ENCODE measurements at regions not wholly inside any gene's neighbourhood (a gene's known extent, or its start where the extent isn't known, plus 50 kb on each side); places are given as distances from the start of the nearest gene placed in this dataset.

GRCh38 chr3:5583920-5584319 lies 396.4 kb downstream of the EDEM1 start:
- Histone ChIP-seq H3K9me3 (ENCODE audit: low read length) (no peaks in the 10 kb centered on the region), H3K9me2 (ENCODE audit: insufficient read depth, low read length) (no peaks in the 10 kb centered on the region), H2AFZ (ENCODE audit: low read depth, low read length) (no peak overlapping the region), H3K9ac (ENCODE audit: low read length) (no peak overlapping the region), H3F3A (ENCODE audit: insufficient read depth, low read length, poor library complexity, severe bottlenecking) (no peaks in the 10 kb centered on the region), H3K79me2 (replicated peaks; ENCODE audit: insufficient read depth, low read length) (no peaks in the 10 kb centered on the region), H3K27me3 (ENCODE audit: insufficient read depth, low read depth, low read length) (no peaks in the 10 kb centered on the region), H3K4me2 (ENCODE audit: low read length) (no peak overlapping the region), H3K27ac (ENCODE audit: low read length) (no peak overlapping the region), H3K4me3 (ENCODE audit: low read length) (no peak overlapping the region), H4K20me1 (ENCODE audit: insufficient read depth) (no peaks in the 10 kb centered on the region), H3K36me3 (ENCODE audit: insufficient read depth, low read length) (no peaks in the 10 kb centered on the region)
- TF ChIP-seq EZH2 (IDR thresholded peaks at IDR 0.05; ENCODE audit: borderline replicate concordance, insufficient read depth, low read length, poor library complexity, severe bottlenecking) (no peak), RAD21 (conservative IDR thresholded peaks at IDR 0.05) (no peak), TAF1 (IDR thresholded peaks at IDR 0.05; ENCODE audit: low read depth) (no peak), REST (IDR thresholded peaks at IDR 0.05; ENCODE audit: borderline replicate concordance) (no peak), MXI1 (conservative IDR thresholded peaks at IDR 0.05; ENCODE audit: poor library complexity, severe bottlenecking) (no peak), POLR2AphosphoS5 (IDR thresholded peaks at IDR 0.05) (no peak), SMC3 (conservative IDR thresholded peaks at IDR 0.05; ENCODE audit: poor library complexity) (no peak), EP300 (conservative IDR thresholded peaks at IDR 0.05; ENCODE audit: poor library complexity, severe bottlenecking) (no peak)
- TF ChIP-seq, protein P1, sequence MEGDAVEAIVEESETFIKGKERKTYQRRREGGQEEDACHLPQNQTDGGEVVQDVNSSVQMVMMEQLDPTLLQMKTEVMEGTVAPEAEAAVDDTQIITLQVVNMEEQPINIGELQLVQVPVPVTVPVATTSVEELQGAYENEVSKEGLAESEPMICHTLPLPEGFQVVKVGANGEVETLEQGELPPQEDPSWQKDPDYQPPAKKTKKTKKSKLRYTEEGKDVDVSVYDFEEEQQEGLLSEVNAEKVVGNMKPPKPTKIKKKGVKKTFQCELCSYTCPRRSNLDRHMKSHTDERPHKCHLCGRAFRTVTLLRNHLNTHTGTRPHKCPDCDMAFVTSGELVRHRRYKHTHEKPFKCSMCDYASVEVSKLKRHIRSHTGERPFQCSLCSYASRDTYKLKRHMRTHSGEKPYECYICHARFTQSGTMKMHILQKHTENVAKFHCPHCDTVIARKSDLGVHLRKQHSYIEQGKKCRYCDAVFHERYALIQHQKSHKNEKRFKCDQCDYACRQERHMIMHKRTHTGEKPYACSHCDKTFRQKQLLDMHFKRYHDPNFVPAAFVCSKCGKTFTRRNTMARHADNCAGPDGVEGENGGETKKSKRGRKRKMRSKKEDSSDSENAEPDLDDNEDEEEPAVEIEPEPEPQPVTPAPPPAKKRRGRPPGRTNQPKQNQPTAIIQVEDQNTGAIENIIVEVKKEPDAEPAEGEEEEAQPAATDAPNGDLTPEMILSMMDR (IDR thresholded peaks at IDR 0.05; ENCODE audit: poor library complexity, severe bottlenecking), result no peak

DNA sequence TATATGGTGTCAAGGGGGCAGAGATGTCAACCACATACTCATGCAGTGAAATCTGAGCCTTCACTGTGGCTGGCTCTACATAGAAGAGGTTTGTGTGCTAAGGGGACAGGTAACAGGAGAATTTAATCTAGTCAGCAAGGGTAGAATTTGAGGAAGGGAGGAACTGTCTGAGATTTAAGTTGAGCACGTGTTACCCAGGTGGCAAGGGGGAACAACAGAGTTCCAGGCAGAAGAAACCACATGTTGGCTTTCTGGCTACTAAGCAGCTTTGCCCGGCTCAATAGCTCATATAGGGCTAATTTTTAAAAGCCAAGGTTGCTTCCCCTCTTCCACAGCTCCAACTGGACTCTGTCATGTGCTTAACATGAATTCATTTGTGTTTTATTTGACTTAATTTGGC lies 397.6 kb downstream of the EDEM1 start:
- Histone ChIP-seq H3K4me2 (ENCODE audit: low read length) (no peak overlapping the region), H3K79me2 (replicated peaks; ENCODE audit: insufficient read depth, low read length) (no peaks in the 10 kb centered on the region), H4K20me1 (ENCODE audit: insufficient read depth) (no peaks in the 10 kb centered on the region), H3K9me2 (ENCODE audit: insufficient read depth, low read length) (no peaks in the 10 kb centered on the region), H2AFZ (ENCODE audit: low read depth, low read length) (no peak overlapping the region), H3K27ac (ENCODE audit: low read length) (no peak overlapping the region), H3K9me3 (ENCODE audit: low read length) (no peaks in the 10 kb centered on the region), H3K36me3 (ENCODE audit: insufficient read depth, low read length) (no peaks in the 10 kb centered on the region), H3K4me3 (ENCODE audit: low read length) (no peak overlapping the region), H3K27me3 (ENCODE audit: insufficient read depth, low read depth, low read length) (no peaks in the 10 kb centered on the region), H3K9ac (ENCODE audit: low read length) (no peak overlapping the region), H3F3A (ENCODE audit: insufficient read depth, low read length, poor library complexity, severe bottlenecking) (no peaks in the 10 kb centered on the region)
- TF ChIP-seq EZH2 (IDR thresholded peaks at IDR 0.05; ENCODE audit: borderline replicate concordance, insufficient read depth, low read length, poor library complexity, severe bottlenecking), result no peak
- no peak for TF ChIP-seq RAD21 (conservative IDR thresholded peaks at IDR 0.05)
- TF ChIP-seq SMC3 (conservative IDR thresholded peaks at IDR 0.05; ENCODE audit: poor library complexity), result no peak
